Activated T-cell treated with anti-CD3 and anti-CD28 coated beads, Interleukin-2, amount 50 U/mL, for 24 hours (primary cell): ENCODE measurements at regions not wholly inside any gene's neighbourhood (a gene's known extent, or its start where the extent isn't known, plus 50 kb on each side); places are given as distances from the start of the nearest gene placed in this dataset.

ENCODE experiments used
- DNase-seq: peaks from one replicate; pipeline ENCODE4 v3.0.0-alpha.2; 2020
- H3K27ac Mint-ChIP-seq: 2 replicates; pipeline ENCODE4 v1.8.0; 2020; ENCODE audit warnings: mild to moderate bottlenecking, mixed read lengths
- H3K27me3 Mint-ChIP-seq: 2 replicates; pipeline ENCODE4 v1.8.0; 2020; ENCODE audit warnings: mixed read lengths
- H3K36me3 Mint-ChIP-seq: 2 replicates; pipeline ENCODE4 v1.8.0; 2020; ENCODE audit warnings: low read depth, mixed read lengths
- H3K4me1 Mint-ChIP-seq: 2 replicates; pipeline ENCODE4 v1.8.0; 2020; ENCODE audit warnings: low read depth, mixed read lengths
- H3K4me3 Mint-ChIP-seq: 2 replicates; pipeline ENCODE4 v1.8.0; 2020; ENCODE audit warnings: mild to moderate bottlenecking, moderate library complexity, mixed read lengths
- H3K9me3 Mint-ChIP-seq: 2 replicates; pipeline ENCODE4 v1.8.0; 2020; ENCODE audit warnings: mixed read lengths

DNA sequence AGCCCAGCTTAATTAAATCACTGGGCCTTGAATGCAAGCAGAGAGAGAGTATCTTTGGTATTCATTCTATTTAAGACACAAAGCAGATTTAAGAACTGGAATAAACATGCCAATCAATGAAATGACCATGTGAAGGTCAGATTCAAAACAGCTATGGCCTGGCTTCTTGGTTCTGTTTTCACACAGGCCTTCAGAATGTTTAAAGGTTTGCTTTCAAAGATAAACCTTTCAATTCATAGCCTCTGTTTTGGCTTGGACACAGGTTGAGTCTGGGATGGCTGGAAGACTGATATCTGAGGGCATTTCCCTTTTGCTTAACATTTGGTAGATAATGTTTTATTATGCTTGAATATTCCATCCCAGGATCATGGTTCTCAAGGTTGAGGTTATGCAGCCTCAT lies 244.4 kb upstream of the KBTBD8 start:
- H3K4me1 Mint-ChIP-seq, result no peaks in the 10 kb centered on the region
- DNase-seq, result no peak
- no peak overlapping the region for H3K27ac Mint-ChIP-seq
- no peaks in the 10 kb centered on the region for H3K9me3 Mint-ChIP-seq
- no peak overlapping the region for H3K4me3 Mint-ChIP-seq
- no peaks in the 10 kb centered on the region for H3K27me3 Mint-ChIP-seq
- no peaks in the 10 kb centered on the region for H3K36me3 Mint-ChIP-seq

DNA sequence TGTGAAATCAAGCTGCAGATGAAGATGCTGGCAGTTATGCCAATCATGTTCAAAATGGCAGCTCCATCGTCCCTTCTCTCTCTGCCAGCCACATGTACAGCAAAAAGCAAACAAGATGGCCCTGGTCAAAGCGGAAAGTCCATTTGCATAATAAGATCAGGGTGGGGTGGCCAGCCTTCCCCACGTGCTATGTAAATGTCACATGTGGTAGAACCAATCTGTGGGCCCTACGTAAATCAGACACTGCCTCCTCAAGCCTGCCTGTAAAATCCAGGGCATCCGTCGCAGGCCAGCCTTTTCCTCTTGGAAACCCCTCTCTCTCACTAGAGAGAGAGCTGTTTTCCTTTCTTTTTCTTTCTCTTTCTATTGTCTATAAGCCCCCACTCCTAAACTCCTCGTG lies 243.5 kb upstream of the KBTBD8 start:
- Mint-ChIP-seq H3K9me3 (no peaks in the 10 kb centered on the region), H3K36me3 (no peaks in the 10 kb centered on the region), H3K27ac (no peak overlapping the region), H3K4me3 (no peak overlapping the region), H3K27me3 (no peaks in the 10 kb centered on the region), H3K4me1 (no peaks in the 10 kb centered on the region)
- DNase-seq, result no peak

DNA sequence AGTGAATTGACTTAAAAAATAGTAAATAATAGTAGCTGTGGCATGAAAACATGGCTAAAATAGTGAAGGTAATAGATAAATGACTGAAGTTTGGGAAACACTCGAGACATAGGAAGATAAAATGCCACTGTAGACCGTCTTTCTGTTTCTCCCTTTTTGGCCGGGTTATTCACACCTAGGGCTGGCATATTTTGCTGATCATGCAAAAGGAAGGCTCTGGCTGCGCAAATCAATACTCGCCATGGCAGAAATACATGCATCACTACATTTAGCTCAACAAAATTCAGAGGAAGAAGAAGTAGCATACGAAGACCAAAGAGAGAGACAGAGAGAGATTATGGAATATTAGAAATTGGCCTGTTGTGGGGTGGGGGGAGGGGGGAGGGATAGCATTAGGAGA lies 242.2 kb upstream of the KBTBD8 start:
- H3K27me3 Mint-ChIP-seq, result no peaks in the 10 kb centered on the region
- DNase-seq, result no peak
- H3K36me3 Mint-ChIP-seq, result no peaks in the 10 kb centered on the region
- no peak overlapping the region for H3K27ac Mint-ChIP-seq
- H3K4me1 Mint-ChIP-seq, result no peaks in the 10 kb centered on the region
- H3K9me3 Mint-ChIP-seq, result no peaks in the 10 kb centered on the region
- H3K4me3 Mint-ChIP-seq, result no peak overlapping the region

DNA sequence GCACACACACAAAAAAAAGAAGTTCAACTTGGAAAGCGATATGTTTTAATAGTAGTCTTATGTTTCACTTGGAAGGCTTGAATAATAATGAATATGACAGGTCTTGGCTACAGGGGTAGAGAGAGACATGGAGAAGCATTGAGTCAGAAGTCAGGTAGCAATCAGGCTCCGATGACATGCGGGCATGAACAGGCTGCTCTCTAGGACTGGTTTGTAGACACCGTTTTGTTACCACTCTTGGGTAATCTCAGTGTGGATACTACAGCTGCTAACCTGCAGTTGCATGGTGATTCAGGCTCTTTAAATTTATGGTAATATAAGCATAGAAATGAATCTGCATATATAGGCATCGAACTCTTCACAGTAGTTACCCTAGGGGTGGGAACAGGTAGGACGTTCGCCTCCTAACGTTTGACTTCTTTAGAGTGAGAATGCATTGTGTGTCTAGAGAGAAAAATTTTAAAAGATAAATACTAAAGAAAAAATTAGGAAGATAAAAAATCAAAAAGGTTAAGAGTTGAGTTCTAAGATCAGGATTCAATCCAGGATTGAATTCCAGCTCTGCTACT lies 241.6 kb upstream of the KBTBD8 start:
- Mint-ChIP-seq H3K27me3 (no peaks in the 10 kb centered on the region), H3K4me1 (no peaks in the 10 kb centered on the region), H3K9me3 (no peaks in the 10 kb centered on the region), H3K27ac (no peak overlapping the region), H3K36me3 (no peaks in the 10 kb centered on the region), H3K4me3 (no peak overlapping the region)
- no peak for DNase-seq

DNA sequence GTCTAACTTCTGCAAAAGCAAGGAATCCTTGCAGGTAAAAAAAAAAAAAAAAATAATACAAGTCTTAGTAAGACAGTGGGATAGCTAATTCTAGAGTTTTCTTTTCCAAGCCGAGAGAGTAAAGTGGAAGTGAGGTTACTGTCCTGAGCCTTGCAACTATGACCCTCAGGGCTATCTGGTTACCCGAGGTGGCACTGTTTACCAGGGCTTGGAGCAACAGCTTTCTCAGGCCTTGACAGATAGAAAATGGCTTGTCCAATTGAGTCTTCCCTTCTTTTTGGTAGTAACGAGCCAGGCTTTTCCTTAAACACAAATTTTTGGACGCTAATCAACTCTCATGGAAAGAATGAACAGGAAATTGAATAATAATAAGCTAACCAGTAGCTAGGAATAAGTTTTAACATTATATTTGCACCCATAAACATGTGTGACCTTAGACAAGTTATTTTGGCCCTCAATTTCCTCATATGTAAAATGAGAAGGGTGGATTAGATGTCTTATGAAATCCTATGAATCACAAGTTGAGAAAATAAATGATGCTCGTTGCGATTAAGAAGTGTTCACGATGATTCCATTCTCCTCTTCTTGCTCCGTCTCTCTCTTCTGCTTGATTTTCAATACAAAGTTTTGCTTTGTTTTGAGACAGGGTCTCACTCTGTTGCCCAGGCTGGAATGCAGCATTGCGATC lies 236.9 kb upstream of the KBTBD8 start:
- Mint-ChIP-seq H3K27me3 (no peaks in the 10 kb centered on the region), H3K9me3 (peaks cover 8% of the 10 kb centered on the region), H3K27ac (no peak overlapping the region), H3K36me3 (no peaks in the 10 kb centered on the region), H3K4me1 (no peaks in the 10 kb centered on the region), H3K4me3 (no peak overlapping the region)
- DNase-seq, result no peak

DNA sequence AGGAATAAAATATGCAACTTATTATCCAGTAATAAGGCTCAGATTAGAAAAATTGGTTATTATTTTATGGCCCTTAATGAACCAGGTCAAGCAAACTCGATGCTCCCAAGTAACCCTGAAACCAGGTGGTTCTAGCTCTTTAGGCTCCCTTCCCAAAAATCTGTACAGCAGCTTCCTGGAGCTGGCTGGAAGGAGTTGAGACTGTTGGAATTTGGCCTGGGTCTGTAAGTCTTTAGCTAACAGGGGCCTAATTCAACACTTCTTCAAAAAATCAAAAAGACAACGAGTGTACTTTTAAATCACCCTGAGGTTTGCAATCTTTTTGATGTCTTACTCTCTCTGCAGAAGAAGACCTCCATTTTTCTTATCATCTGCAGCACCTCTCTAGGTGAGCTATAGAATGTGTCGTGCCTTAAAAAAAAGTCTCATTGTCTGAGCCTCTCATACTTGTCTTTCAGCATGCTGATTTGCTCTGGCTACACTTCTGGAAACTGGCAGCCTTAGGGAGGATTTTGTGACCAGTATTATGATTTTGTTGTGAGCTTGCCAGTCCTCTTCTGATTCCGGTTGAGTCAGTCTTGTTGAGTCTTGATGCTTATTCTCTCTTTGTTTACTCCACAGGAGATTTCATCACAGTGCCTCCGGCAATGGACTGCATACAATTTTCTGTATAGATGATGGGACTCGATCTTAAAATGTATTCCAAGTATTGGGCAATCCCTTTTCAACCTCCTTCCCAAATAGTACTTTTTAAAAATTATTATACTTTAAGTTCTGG lies 235.0 kb upstream of the KBTBD8 start:
- no peaks in the 10 kb centered on the region for H3K27me3 Mint-ChIP-seq
- H3K4me1 Mint-ChIP-seq, result no peaks in the 10 kb centered on the region
- H3K36me3 Mint-ChIP-seq, result no peaks in the 10 kb centered on the region
- DNase-seq, result no peak
- H3K4me3 Mint-ChIP-seq, result no peak overlapping the region
- H3K27ac Mint-ChIP-seq, result no peak overlapping the region
- peaks cover 8% of the 10 kb centered on the region for H3K9me3 Mint-ChIP-seq

DNA sequence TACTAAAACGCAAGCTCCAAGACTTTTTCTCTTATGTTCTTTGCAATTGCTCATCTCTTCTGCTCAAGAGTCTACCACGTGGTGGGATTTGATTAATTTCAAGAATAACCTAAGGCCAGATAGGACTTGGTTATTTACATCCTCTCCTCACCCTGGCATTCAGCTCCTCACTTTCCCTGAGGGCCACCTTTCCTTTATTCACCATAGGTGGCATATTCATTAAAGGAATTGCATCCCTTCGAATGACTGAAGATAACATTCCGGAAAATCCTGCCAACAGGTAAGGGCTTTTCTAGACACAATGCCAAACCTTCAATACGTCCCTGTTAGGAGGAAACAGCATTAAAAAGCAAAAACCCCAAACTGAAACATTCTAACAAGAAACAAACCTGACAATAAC lies 220.0 kb upstream of the KBTBD8 start:
- H3K27ac Mint-ChIP-seq, result no peak overlapping the region
- H3K36me3 Mint-ChIP-seq, result no peaks in the 10 kb centered on the region
- no peak for DNase-seq
- H3K27me3 Mint-ChIP-seq, result peaks cover 6% of the 10 kb centered on the region
- no peaks in the 10 kb centered on the region for H3K9me3 Mint-ChIP-seq
- H3K4me3 Mint-ChIP-seq, result no peak overlapping the region
- no peaks in the 10 kb centered on the region for H3K4me1 Mint-ChIP-seq

DNA sequence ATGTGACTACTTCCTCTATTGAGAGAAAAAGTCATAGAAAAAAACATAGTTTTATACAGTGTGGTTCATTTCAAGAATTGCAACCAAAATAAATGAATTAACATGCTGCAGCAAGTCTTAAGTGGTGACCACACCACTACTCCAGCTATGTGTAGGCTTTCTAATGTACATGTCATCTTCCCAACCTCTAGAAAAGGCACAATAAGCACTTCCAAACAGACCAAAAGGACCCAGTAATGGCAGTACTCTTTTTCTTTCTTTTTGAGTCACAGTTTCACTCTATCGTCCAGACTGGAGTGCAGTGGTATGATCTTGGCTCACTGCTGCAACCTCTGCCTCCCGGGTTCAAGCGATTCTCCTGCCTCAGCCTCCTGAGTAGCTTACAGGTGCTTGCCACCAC lies 219.3 kb upstream of the KBTBD8 start:
- Mint-ChIP-seq H3K4me3 (no peak overlapping the region), H3K9me3 (no peaks in the 10 kb centered on the region), H3K36me3 (no peaks in the 10 kb centered on the region), H3K27ac (no peak overlapping the region), H3K27me3 (peaks cover 7% of the 10 kb centered on the region), H3K4me1 (no peaks in the 10 kb centered on the region)
- DNase-seq, result no peak

DNA sequence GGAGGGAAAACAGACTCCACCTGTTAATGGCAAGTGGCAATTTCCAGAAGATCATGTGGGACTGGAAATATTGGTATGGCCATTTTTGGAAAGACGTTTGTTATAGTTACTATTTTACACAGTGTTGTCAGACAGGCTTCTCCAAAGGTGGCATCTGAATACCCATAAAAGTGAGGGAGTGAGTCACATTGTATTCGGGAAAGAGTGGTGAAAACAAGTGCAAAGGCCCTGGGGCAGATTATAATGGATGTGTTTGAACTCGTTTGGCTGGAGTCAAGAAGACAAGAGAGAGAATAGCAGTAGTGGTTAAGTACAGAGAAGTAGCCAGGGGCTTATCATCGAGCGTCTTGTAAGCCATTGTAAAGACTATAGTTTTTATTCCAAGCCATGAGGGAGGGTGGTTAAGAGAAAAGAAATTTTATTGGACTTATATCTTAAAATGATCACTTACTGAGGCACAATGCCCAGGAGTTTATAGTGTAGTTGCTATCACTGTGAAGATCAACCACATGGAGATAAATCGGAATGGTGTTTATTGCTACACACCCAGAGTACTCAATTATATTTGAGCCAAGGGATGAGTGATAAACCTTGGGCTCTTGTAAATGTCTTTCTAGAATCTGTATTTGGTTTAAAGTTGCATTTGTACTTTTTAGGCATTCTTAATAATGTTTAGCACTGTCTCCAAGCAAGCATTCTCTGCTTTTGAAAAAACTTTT lies 212.8 kb upstream of the KBTBD8 start:
- Mint-ChIP-seq H3K4me1 (no peaks in the 10 kb centered on the region), H3K27ac (no peak overlapping the region), H3K4me3 (no peak overlapping the region), H3K36me3 (no peaks in the 10 kb centered on the region), H3K27me3 (peaks cover 7% of the 10 kb centered on the region), H3K9me3 (no peaks in the 10 kb centered on the region)
- DNase-seq, result no peak

DNA sequence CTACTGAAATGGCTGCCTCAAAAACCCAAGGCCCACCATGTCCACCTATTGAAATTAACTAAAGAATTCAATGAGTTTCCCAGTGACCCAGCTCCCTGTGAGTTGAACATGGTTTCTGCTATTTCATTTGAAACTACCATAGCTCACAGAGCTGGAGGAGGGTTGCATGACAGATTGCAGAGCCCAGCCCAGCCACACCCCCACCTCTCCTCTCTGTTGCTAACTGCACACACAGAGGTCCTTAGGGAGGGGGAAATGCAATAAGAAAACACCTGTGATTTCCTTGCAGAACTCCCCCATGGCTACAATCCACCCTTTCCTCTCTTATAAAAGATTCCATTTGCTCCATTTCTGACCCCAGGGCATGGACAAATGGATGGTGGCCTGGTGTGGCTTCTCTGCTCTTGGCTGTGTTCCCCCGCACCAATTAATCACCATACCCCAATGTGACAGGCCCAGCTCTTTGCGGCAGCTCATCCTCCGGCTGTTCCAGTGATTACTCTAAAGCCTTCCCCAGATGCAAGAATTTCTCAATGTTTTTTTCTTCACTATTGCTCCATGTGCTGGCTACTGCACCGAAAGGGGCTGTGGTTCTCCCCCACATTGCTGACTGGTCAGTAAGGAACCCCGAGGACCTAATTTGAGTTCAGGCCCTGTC lies 208.4 kb upstream of the KBTBD8 start:
- Mint-ChIP-seq H3K36me3 (no peaks in the 10 kb centered on the region), H3K27me3 (no peaks in the 10 kb centered on the region), H3K4me1 (no peaks in the 10 kb centered on the region), H3K27ac (no peak overlapping the region), H3K9me3 (no peaks in the 10 kb centered on the region), H3K4me3 (no peak overlapping the region)
- DNase-seq, result no peak

DNA sequence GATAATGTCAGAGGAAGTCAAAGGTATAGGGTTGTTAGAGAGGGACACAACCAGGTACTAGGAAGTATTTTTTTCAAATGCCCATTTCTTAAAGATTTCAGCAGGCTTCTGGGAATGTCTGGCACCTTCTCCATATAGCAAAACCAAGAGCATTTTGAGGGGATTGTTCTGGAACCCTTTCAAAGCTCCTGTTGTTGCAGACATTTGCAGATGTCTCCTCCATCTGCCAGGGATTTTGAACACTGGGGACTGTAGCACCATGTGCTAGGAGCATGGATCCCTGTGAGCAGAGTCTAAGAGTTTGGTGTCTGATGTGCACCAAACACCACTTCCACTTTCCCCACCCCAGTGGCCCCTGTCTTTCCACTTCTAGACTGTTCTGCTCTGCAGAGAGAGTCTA lies 206.0 kb upstream of the KBTBD8 start:
- H3K4me3 Mint-ChIP-seq, result no peak overlapping the region
- H3K27ac Mint-ChIP-seq, result no peak overlapping the region
- no peak for DNase-seq
- H3K27me3 Mint-ChIP-seq, result no peaks in the 10 kb centered on the region
- H3K36me3 Mint-ChIP-seq, result no peaks in the 10 kb centered on the region
- H3K9me3 Mint-ChIP-seq, result peaks cover 3% of the 10 kb centered on the region
- H3K4me1 Mint-ChIP-seq, result no peaks in the 10 kb centered on the region

DNA sequence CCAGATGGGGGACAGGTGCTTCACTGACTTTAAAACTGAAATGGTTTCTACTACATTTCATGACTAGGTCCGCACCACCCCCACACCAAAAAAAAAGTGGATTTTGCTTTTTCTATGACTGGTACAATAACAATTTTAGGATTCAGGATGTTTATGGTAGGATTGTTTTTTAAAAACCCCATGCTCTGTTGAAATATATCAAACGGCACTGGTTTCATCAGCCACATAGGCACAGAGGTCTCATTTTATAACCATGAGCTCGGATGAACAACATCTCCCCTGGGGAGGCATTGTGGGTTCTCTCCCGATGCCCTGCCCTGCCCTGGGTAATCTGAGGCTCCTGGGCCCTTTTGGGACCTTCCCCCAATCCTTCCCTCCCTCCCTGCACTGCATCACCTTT lies 202.7 kb upstream of the KBTBD8 start:
- no peak overlapping the region for H3K27ac Mint-ChIP-seq
- H3K36me3 Mint-ChIP-seq, result no peaks in the 10 kb centered on the region
- H3K4me3 Mint-ChIP-seq, result no peak overlapping the region
- no peaks in the 10 kb centered on the region for H3K4me1 Mint-ChIP-seq
- DNase-seq, result no peak
- peaks cover 19% of the 10 kb centered on the region for H3K27me3 Mint-ChIP-seq
- H3K9me3 Mint-ChIP-seq, result peaks cover 3% of the 10 kb centered on the region

DNA sequence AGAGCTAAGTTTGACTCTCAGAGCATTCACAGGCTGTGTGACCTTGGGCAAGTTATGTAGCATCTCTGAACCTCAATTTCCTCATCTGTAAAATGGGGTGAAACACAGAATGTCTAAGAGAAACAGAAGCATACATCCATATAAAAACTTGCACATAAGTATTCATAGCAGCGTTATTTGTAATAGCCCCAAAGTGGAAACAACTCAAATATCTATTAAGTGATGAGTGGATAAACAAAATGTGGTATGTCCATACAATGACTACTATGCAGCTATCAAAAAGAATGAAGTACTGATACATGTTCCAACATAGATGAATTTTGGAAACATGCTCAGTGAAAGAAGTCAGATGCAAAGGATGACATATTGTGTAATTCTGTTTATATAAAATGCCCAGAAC lies 201.8 kb upstream of the KBTBD8 start:
- no peaks in the 10 kb centered on the region for H3K36me3 Mint-ChIP-seq
- DNase-seq, result no peak
- H3K27me3 Mint-ChIP-seq, result peaks cover 19% of the 10 kb centered on the region
- no peaks in the 10 kb centered on the region for H3K4me1 Mint-ChIP-seq
- H3K9me3 Mint-ChIP-seq, result peaks cover 3% of the 10 kb centered on the region
- no peak overlapping the region for H3K27ac Mint-ChIP-seq
- H3K4me3 Mint-ChIP-seq, result no peak overlapping the region

DNA sequence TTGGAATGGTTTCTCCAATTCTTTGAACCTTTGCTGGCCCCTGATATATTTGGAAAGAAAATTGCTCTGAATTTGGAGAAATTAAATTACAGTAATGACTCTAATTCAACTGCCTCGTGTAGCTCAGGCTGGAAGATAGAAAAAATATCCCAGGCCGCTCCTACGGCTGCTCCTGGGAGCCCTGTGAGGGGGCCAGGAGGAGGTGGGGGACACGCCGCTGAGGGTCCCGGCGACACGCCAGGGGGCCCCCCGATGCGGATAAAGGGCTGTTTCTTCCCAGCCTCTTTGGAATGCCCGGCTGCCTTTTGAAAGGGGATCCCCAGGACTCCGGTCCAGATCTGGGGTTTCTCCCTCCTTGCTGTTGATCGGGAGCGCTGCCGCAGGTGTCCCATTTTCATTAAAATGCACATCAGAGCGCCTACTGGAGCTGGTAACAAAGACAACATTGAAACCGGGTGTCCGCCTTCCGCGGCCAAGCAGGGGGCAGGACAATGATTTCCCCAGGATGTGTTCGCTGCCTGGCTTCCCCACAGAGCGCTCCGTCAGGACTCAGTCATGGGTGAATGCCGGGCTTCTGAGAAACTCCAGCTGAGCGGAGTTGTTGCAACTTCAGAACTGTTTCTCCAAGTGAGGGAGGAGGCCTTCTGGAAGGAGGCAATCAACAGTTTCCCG lies 200.1 kb upstream of the KBTBD8 start:
- Mint-ChIP-seq H3K36me3 (no peaks in the 10 kb centered on the region), H3K27ac (no peak overlapping the region), H3K4me1 (no peaks in the 10 kb centered on the region), H3K27me3 (peaks cover 26% of the 10 kb centered on the region), H3K4me3 (no peak overlapping the region), H3K9me3 (peaks cover 3% of the 10 kb centered on the region)
- no peak for DNase-seq
